H9 (cell line): ENCODE measurements at regions not wholly inside any gene's neighbourhood (a gene's known extent, or its start where the extent isn't known, plus 50 kb on each side); places are given as distances from the start of the nearest gene placed in this dataset.

ENCODE experiments used
- DNase-seq: peaks from one replicate; pipeline ENCODE4 v3.0.0-alpha.2; 2017
- H2AFZ ChIP-seq: one replicate; pipeline ENCODE4 v1.6.1; 2013; ENCODE audit warnings: mild to moderate bottlenecking, low read length, control low read depth, moderate library complexity
- H2AK5ac ChIP-seq: 2 replicates; pipeline ENCODE4 v1.6.1; 2013; ENCODE audit warnings: low read length, control low read depth, mixed read lengths; ENCODE audit not compliant: insufficient read length
- H2BK120ac ChIP-seq: one replicate; pipeline ENCODE4 v1.6.1; 2013; ENCODE audit warnings: low read depth, mild to moderate bottlenecking, low read length, control low read depth, inconsistent platforms; ENCODE audit not compliant: poor library complexity, severe bottlenecking
- H2BK12ac ChIP-seq: 2 replicates; pipeline ENCODE4 v1.6.1; 2013; ENCODE audit warnings: low read length, control low read depth, mixed read lengths, low read depth; ENCODE audit not compliant: insufficient read length
- H2BK15ac ChIP-seq: 2 replicates; pipeline ENCODE4 v1.6.1; 2013; ENCODE audit warnings: low read depth, low read length, control low read depth
- H2BK20ac ChIP-seq: one replicate; pipeline ENCODE4 v1.6.1; 2013; ENCODE audit warnings: low read depth, mild to moderate bottlenecking, low read length, control low read depth, inconsistent platforms; ENCODE audit not compliant: poor library complexity, severe bottlenecking
- H2BK5ac ChIP-seq: 2 replicates; pipeline ENCODE4 v1.6.1; 2013; ENCODE audit warnings: low read length, control low read depth, mixed read lengths; ENCODE audit not compliant: insufficient read length
- H3K14ac ChIP-seq: 2 replicates; pipeline ENCODE4 v1.6.1; 2013; ENCODE audit warnings: low read length, control low read depth; ENCODE audit not compliant: insufficient read depth
- H3K18ac ChIP-seq: 2 replicates; pipeline ENCODE4 v1.6.1; 2013; ENCODE audit warnings: low read depth, mild to moderate bottlenecking, mixed read lengths, low read length, control low read depth; ENCODE audit not compliant: insufficient read length
- H3K23ac ChIP-seq: 2 replicates; pipeline ENCODE4 v1.6.1; 2013; ENCODE audit warnings: low read length, control low read depth, mixed read lengths, low read depth; ENCODE audit not compliant: insufficient read length
- H3K23me2 ChIP-seq: 2 replicates; pipeline ENCODE4 v1.6.1; 2013; ENCODE audit warnings: low read depth, mild to moderate bottlenecking, mixed read lengths, low read length, control low read depth; ENCODE audit not compliant: insufficient read length, poor library complexity, severe bottlenecking
- H3K27ac ChIP-seq: 2 replicates; pipeline ENCODE4 v1.5.1; 2013; ENCODE audit warnings: low read length, control low read depth, mixed read lengths, low read depth; ENCODE audit not compliant: insufficient read length
- H3K27me3 ChIP-seq: 2 replicates; pipeline ENCODE4 v1.6.1; 2013; ENCODE audit warnings: low read length, control low read depth, inconsistent platforms; ENCODE audit not compliant: insufficient read depth
- H3K4ac ChIP-seq: 2 replicates; pipeline ENCODE4 v1.6.1; 2013; ENCODE audit warnings: low read depth, mild to moderate bottlenecking, control low read depth, inconsistent platforms, low read length, moderate library complexity
- H3K4me1 ChIP-seq: 2 replicates; pipeline ENCODE4 v1.6.1; 2013; ENCODE audit warnings: low read length, control low read depth, inconsistent platforms; ENCODE audit not compliant: insufficient read depth
- H3K4me2 ChIP-seq: 2 replicates; pipeline ENCODE4 v1.6.1; 2013; ENCODE audit warnings: low read length, control low read depth, mixed read lengths; ENCODE audit not compliant: insufficient read length, insufficient read depth
- H3K56ac ChIP-seq: 2 replicates; pipeline ENCODE4 v1.6.1; 2013; ENCODE audit warnings: low read depth, mild to moderate bottlenecking, mixed read lengths, low read length, control low read depth; ENCODE audit not compliant: insufficient read length
- H3K79me1 ChIP-seq: 2 replicates; pipeline ENCODE4 v1.6.1; 2013; ENCODE audit warnings: low read depth, mild to moderate bottlenecking, moderate library complexity, low read length, control low read depth, inconsistent platforms; ENCODE audit not compliant: insufficient read depth, poor library complexity, severe bottlenecking
- H3K79me2 ChIP-seq: 2 replicates; pipeline ENCODE4 v1.6.1; 2013; ENCODE audit warnings: low read length, control low read depth, inconsistent platforms; ENCODE audit not compliant: insufficient read depth
- H3K9ac ChIP-seq: 2 replicates; pipeline ENCODE4 v1.6.1; 2013; ENCODE audit warnings: low read length, control low read depth, mixed read lengths; ENCODE audit not compliant: insufficient read length; ENCODE audit errors: extremely low read depth
- H3K9me3 ChIP-seq: one replicate; pipeline ENCODE4 v1.6.1; 2013; ENCODE audit warnings: low read depth, low read length, inconsistent platforms; ENCODE audit not compliant: control insufficient read depth
- H3T11ph ChIP-seq: one replicate; pipeline ENCODE4 v1.6.1; 2013; ENCODE audit warnings: mild to moderate bottlenecking, low read length, control low read depth, inconsistent platforms
- H4K20me1 ChIP-seq: one replicate; pipeline ENCODE4 v1.6.1; 2013; ENCODE audit not compliant: control insufficient read depth, insufficient read length, insufficient read depth
- H4K5ac ChIP-seq: 2 replicates; pipeline ENCODE4 v1.6.1; 2013; ENCODE audit warnings: low read depth, mild to moderate bottlenecking, mixed read lengths, low read length, control low read depth; ENCODE audit not compliant: insufficient read length
- H4K8ac ChIP-seq: replicated peaks from 2 replicates; pipeline ENCODE4 v1.6.1; 2013; ENCODE audit warnings: low read length, control low read depth, mixed read lengths, low read depth; ENCODE audit not compliant: insufficient read length
- H4K91ac ChIP-seq: 2 replicates; pipeline ENCODE4 v1.6.1; 2013; ENCODE audit warnings: low read depth, mild to moderate bottlenecking, moderate library complexity, mixed read lengths, low read length, control low read depth; ENCODE audit not compliant: insufficient read length
- H3K27ac Mint-ChIP-seq, 3 experiments: 2 replicates in 2 of 3; 3 replicates in 1 of 3; pipeline ENCODE4 v1.8.0; 2020 to 2021; ENCODE audit warnings: mixed read lengths in 3 of 3, mild to moderate bottlenecking in 1 of 3, moderate library complexity in 1 of 3
- H3K27me3 Mint-ChIP-seq: 2 replicates; pipeline ENCODE4 v1.8.0; 2021; ENCODE audit warnings: low read depth, mild to moderate bottlenecking, moderate library complexity, mixed read lengths
- H3K36me3 Mint-ChIP-seq, 3 experiments: 2 replicates in 2 of 3; 3 replicates in 1 of 3; pipeline ENCODE4 v1.8.0; 2020 to 2021; ENCODE audit warnings: low read depth in 3 of 3, mixed read lengths in 3 of 3; ENCODE audit not compliant: insufficient read depth in 1 of 3
- H3K4me1 Mint-ChIP-seq, 2 experiments: 2 replicates each; pipeline ENCODE4 v1.8.0; 2020; ENCODE audit warnings: mixed read lengths in 2 of 2
- H3K4me3 Mint-ChIP-seq, 2 experiments: 2 replicates in 1 of 2; 3 replicates in 1 of 2; pipeline ENCODE4 v1.8.0; 2020 to 2021; ENCODE audit warnings: mild to moderate bottlenecking in 2 of 2, mixed read lengths in 2 of 2, moderate library complexity in 1 of 2
- H3K9me3 Mint-ChIP-seq, 2 experiments: 2 replicates in 1 of 2; 3 replicates in 1 of 2; pipeline ENCODE4 v1.8.0; 2020; ENCODE audit warnings: mild to moderate bottlenecking in 2 of 2, mixed read lengths in 2 of 2, moderate library complexity in 1 of 2
- CTCF ChIP-seq: fragments of 200-600 bp; sonication (generic); conservative IDR thresholded peaks from 3 replicates; pipeline ENCODE4 v1.8.0; 2021; ENCODE audit warnings: antibody characterized with exemption, mild to moderate bottlenecking
- WGBS: extraction: QIAGEN DNeasy Blood & Tissue Kit; methylation state at CpG from one replicate; pipeline ENCODE4 v1.1.7; 2013; ENCODE audit warnings: missing lambda C conversion rate, low lambda C conversion rate, mixed read lengths; ENCODE audit not compliant: insufficient read length; ENCODE audit errors: extremely low coverage; 5-methylcytosine and 5-hydroxymethylcytosine counted together

GRCh38 chr18:25494888-25495287 is 142.9 kb upstream of the ZNF521 start:
- Histone ChIP-seq H2BK12ac (no peak overlapping the region), H3K4me2 (no peak overlapping the region), H3T11ph (no peak overlapping the region), H2BK5ac (no peak overlapping the region), H3K4ac (no peak overlapping the region), H3K79me2 (no peaks in the 10 kb centered on the region), H4K20me1 (no peaks in the 10 kb centered on the region), H3K18ac (no peak overlapping the region), H4K91ac (no peak overlapping the region), H3K4me1 (no peaks in the 10 kb centered on the region), H3K14ac (no peak overlapping the region), H3K9ac (no peak overlapping the region), H4K5ac (no peak overlapping the region), H3K79me1 (no peaks in the 10 kb centered on the region), H2BK120ac (no peak overlapping the region), H3K9me3 (no peaks in the 10 kb centered on the region), H2BK20ac (no peak overlapping the region), H3K23ac (no peak overlapping the region), H3K23me2 (no peaks in the 10 kb centered on the region), H3K27ac (no peak overlapping the region), H2BK15ac (no peak overlapping the region), H2AK5ac (no peak overlapping the region), H3K27me3 (no peaks in the 10 kb centered on the region), H2AFZ (no peak overlapping the region), H3K56ac (no peak overlapping the region), H4K8ac (no peak overlapping the region)
- H3K4me3 Mint-ChIP-seq = no peak overlapping the region
- TF ChIP-seq CTCF = no peak
- peaks cover 3 to 9% of the 10 kb centered on the region in 2 experiments; a peak in 4 of 5 replicates for H3K9me3 Mint-ChIP-seq
- H3K27ac Mint-ChIP-seq = no peak overlapping the region
- peaks cover 0 to 5% (median 1%) of the 10 kb centered on the region in 3 experiments; a peak in 3 of 7 replicates for H3K36me3 Mint-ChIP-seq
- peaks cover 3 to 6% of the 10 kb centered on the region in 2 experiments; a peak in 3 of 4 replicates for H3K4me1 Mint-ChIP-seq
- no CpG with 5 or more reads among the region's 1 CpG for WGBS
- peaks cover 3% of the 10 kb centered on the region for H3K27me3 Mint-ChIP-seq
- DNase-seq = no peak
